ENCODE measurements at regions not wholly inside any gene's neighbourhood (a gene's known extent, or its start where the extent isn't known, plus 50 kb on each side); places are given as distances from the start of the nearest gene placed in this dataset.

- DNase-seq (ENCODE audit: extremely low read depth in 1 of 11, low read depth in 9 of 11, low spot score in 4 of 11), result no peak
Observed at GRCh38 chr2:41930807-41931566, 116.8 kb upstream of the PKDCC start.

GRCh38 chr2:41932241-41933045 lies 115.4 kb upstream of the PKDCC start:
- DNase-seq (ENCODE audit: extremely low read depth in 1 of 11, low read depth in 9 of 11, low spot score in 4 of 11), result peak in 3 of 11 donors; percentile 53 to 66 (median 59)

GRCh38 chr2:41933046-41933420 lies 114.8 kb upstream of the PKDCC start:
- no peak for DNase-seq (ENCODE audit: extremely low read depth in 1 of 11, low read depth in 9 of 11, low spot score in 4 of 11)

- DNase-seq (ENCODE audit: extremely low read depth in 1 of 11, low read depth in 9 of 11, low spot score in 4 of 11), result no peak
Observed at GRCh38 chr2:41933585-41934320, 114.1 kb upstream of the PKDCC start.

- peak in 2 of 11 donors; percentile 61 to 70 for DNase-seq (ENCODE audit: extremely low read depth in 1 of 11, low read depth in 9 of 11, low spot score in 4 of 11)
Observed at GRCh38 chr2:41934329-41934958, 113.4 kb upstream of the PKDCC start.

- no peak for DNase-seq (ENCODE audit: extremely low read depth in 1 of 11, low read depth in 9 of 11, low spot score in 4 of 11)
Observed at GRCh38 chr2:41935002-41935401, 112.8 kb upstream of the PKDCC start.

GRCh38 chr2:41935825-41936224 lies 112.0 kb upstream of the PKDCC start:
- no peak for DNase-seq (ENCODE audit: extremely low read depth in 1 of 11, low read depth in 9 of 11, low spot score in 4 of 11)

- no peak for DNase-seq (ENCODE audit: extremely low read depth in 1 of 11, low read depth in 9 of 11, low spot score in 4 of 11)
Observed at GRCh38 chr2:41936771-41937463, 110.9 kb upstream of the PKDCC start.

GRCh38 chr2:41937464-41937906 lies 110.3 kb upstream of the PKDCC start:
- no peak for DNase-seq (ENCODE audit: extremely low read depth in 1 of 11, low read depth in 9 of 11, low spot score in 4 of 11)

GRCh38 chr2:41937921-41938708 lies 109.7 kb upstream of the PKDCC start:
- DNase-seq (ENCODE audit: extremely low read depth in 1 of 11, low read depth in 9 of 11, low spot score in 4 of 11), result no peak

- peak in 3 of 11 donors; percentile 40 to 64 (median 62) for DNase-seq (ENCODE audit: extremely low read depth in 1 of 11, low read depth in 9 of 11, low spot score in 4 of 11)
Observed at GRCh38 chr2:41940060-41940744, 107.6 kb upstream of the PKDCC start.

- DNase-seq (ENCODE audit: extremely low read depth in 1 of 11, low read depth in 9 of 11, low spot score in 4 of 11), result peak in 3 of 11 donors; percentile 56 to 75 (median 67)
Observed at GRCh38 chr2:41940745-41941063, 107.1 kb upstream of the PKDCC start.

GRCh38 chr2:41941831-41942230 lies 106.0 kb upstream of the PKDCC start:
- DNase-seq (ENCODE audit: extremely low read depth in 1 of 11, low read depth in 9 of 11, low spot score in 4 of 11), result no peak

- DNase-seq (ENCODE audit: extremely low read depth in 1 of 11, low read depth in 9 of 11, low spot score in 4 of 11), result no peak
Observed at GRCh38 chr2:41942278-41942677, 105.5 kb upstream of the PKDCC start.

GRCh38 chr2:41943159-41943558 lies 104.7 kb upstream of the PKDCC start:
- no peak for DNase-seq (ENCODE audit: extremely low read depth in 1 of 11, low read depth in 9 of 11, low spot score in 4 of 11)

GRCh38 chr2:41944220-41944880 lies 103.5 kb upstream of the PKDCC start:
- DNase-seq (ENCODE audit: extremely low read depth in 1 of 11, low read depth in 9 of 11, low spot score in 4 of 11), result no peak
